ENCODE measurements at regions not wholly inside any gene's neighbourhood (a gene's known extent, or its start where the extent isn't known, plus 50 kb on each side); places are given as distances from the start of the nearest gene placed in this dataset.
"Not testable (repeated sequence)": the region's sequence is repeated elsewhere in the genome, so short reads cannot be mapped to it uniquely, and the experiment has no call there.

DNA sequence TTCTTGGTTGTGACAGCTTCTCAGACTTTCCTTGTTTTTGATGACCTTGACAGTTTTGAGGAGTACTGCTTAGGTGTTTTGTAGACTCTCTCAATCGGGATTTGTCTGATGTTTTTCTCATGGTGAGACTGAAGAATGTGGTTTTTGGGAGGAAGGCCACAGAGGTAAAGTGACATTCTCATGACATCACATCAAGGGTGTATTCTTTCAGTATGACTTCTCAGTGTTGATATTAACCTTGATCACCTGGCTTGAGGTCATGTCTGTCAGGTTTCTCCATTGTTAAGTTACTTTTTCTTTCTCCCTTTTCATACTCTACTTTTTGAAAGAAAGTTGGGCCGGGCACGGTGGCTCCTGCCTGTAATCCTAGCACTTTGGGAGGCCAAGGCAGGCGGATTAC is 269.9 kb downstream of the ZNF37A start:
- peaks cover 17% of the 10 kb centered on the region; the same call in 1 of the 2 replicates for H3K9me3 ChIP-seq (ENCODE audit: insufficient read depth, low read depth, low read length)
- H3K9ac ChIP-seq (ENCODE audit: low read depth, low read length); H3K4me3 ChIP-seq (ENCODE audit: low read length); H3K27me3 ChIP-seq (ENCODE audit: insufficient read depth, low read length); H3K27ac ChIP-seq (ENCODE audit: low read depth, low read length); H3K36me3 ChIP-seq (ENCODE audit: insufficient read depth, low read length); H3K4me1 ChIP-seq (ENCODE audit: insufficient read depth, low read length): not testable (repeated sequence)
- WGBS = 70% methylated on average over 3 of the region's 4 CpGs

DNA sequence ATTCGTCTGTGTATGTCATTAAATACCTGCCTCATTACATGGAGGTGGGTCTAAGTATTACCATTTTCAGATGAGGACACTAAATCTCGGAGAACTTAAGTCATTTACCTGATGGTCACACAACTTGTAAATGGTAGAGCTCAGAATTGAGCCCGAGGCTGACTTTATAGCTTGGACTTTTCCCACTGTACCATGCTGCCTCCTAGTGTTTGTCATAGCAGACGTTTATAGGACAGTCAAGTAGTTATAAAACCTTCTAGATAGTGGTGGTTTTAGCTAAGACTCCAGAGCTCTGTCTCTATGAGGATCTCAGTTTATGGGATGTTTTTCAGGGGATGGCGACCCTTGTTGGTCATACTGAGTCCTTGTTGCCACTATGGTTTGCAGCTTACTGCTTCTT is 271.8 kb downstream of the ZNF37A start:
- not testable (repeated sequence) for H3K9ac ChIP-seq (ENCODE audit: low read depth, low read length); H3K27ac ChIP-seq (ENCODE audit: low read depth, low read length); H3K4me1 ChIP-seq (ENCODE audit: insufficient read depth, low read length); H3K27me3 ChIP-seq (ENCODE audit: insufficient read depth, low read length); H3K4me3 ChIP-seq (ENCODE audit: low read length)
- H3K9me3 ChIP-seq (ENCODE audit: insufficient read depth, low read depth, low read length) = peaks cover 18% of the 10 kb centered on the region; the same call in 1 of the 2 replicates
- WGBS = 61% methylated on average over 5 of the region's 5 CpGs
- H3K36me3 ChIP-seq (ENCODE audit: insufficient read depth, low read length) = peaks cover 12% of the 10 kb centered on the region; the same call in 1 of the 2 replicates

DNA sequence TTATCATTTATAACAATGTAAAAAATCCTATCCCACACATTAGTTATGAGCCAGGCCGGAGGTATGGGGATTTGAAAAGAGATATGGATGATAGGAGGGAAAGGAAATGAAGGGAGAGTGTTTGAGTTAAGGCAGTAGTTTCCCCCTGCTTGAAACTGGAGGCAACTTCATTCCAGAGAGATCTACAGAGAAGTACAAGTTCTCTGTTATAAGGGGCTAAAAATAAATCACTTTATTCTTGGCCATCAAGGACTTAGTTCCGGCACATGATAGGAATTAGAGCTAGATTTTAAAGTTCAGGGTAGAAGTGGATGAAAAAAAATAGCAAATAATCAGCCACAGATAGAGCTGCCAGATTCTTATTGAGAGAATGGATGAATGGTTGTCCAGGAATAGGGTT is 289.7 kb downstream of the ZNF37A start:
- H3K4me3 ChIP-seq (ENCODE audit: low read length); H3K36me3 ChIP-seq (ENCODE audit: insufficient read depth, low read length); H3K27me3 ChIP-seq (ENCODE audit: insufficient read depth, low read length); H3K4me1 ChIP-seq (ENCODE audit: insufficient read depth, low read length); H3K9ac ChIP-seq (ENCODE audit: low read depth, low read length); H3K27ac ChIP-seq (ENCODE audit: low read depth, low read length): not testable (repeated sequence)
- 93% methylated on average over 2 of the region's 2 CpGs for WGBS
- peaks cover 25% of the 10 kb centered on the region; the same call in 1 of the 2 replicates for H3K9me3 ChIP-seq (ENCODE audit: insufficient read depth, low read depth, low read length)

DNA sequence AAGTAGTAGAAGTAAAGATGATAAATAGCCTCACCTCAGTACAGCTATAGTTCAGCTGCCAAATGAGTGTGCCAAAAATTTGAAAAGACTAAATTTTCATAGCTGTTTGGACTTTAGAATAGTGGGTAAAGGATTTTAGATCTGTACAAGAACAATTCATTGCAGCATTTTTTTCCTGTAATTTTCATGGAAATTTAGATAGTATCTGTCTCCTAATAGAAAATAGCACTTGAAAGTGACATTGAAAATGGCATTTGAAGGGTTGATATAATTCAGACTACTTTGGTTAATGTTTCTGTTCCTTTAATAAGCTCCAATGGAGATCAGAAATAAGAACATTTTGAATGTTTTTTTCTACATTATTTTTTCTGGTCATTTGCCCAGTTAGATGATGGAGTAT is 292.7 kb downstream of the ZNF37A start:
- not testable (repeated sequence) for H3K27ac ChIP-seq (ENCODE audit: low read depth, low read length); H3K9ac ChIP-seq (ENCODE audit: low read depth, low read length); H3K4me1 ChIP-seq (ENCODE audit: insufficient read depth, low read length); H3K36me3 ChIP-seq (ENCODE audit: insufficient read depth, low read length); H3K4me3 ChIP-seq (ENCODE audit: low read length); H3K27me3 ChIP-seq (ENCODE audit: insufficient read depth, low read length)
- H3K9me3 ChIP-seq (ENCODE audit: insufficient read depth, low read depth, low read length) = peaks cover 18% of the 10 kb centered on the region; the same call in 1 of the 2 replicates

DNA sequence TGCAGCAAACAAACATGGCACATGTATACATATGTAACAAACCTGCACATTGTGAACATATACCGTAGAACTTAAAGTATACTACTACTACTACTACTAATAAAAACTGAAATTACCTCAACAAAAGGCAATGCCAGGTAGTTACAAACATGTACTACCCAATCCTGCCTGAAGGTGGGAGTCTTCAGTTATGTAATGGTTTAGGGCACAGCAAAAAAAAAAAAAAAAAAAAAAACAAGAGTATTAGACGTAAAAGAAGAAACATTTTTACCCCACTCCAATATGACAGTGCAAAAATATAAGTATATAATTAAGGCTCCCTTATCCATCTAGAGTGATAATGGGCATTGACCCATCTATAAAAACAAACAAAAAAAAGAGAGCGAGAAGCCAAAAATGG is 296.6 kb downstream of the ZNF37A start:
- H3K27me3 ChIP-seq (ENCODE audit: insufficient read depth, low read length); H3K27ac ChIP-seq (ENCODE audit: low read depth, low read length); H3K9me3 ChIP-seq (ENCODE audit: insufficient read depth, low read depth, low read length); H3K36me3 ChIP-seq (ENCODE audit: insufficient read depth, low read length); H3K9ac ChIP-seq (ENCODE audit: low read depth, low read length); H3K4me1 ChIP-seq (ENCODE audit: insufficient read depth, low read length); H3K4me3 ChIP-seq (ENCODE audit: low read length): not testable (repeated sequence)
- WGBS = 95% methylated on average over 2 of the region's 3 CpGs

DNA sequence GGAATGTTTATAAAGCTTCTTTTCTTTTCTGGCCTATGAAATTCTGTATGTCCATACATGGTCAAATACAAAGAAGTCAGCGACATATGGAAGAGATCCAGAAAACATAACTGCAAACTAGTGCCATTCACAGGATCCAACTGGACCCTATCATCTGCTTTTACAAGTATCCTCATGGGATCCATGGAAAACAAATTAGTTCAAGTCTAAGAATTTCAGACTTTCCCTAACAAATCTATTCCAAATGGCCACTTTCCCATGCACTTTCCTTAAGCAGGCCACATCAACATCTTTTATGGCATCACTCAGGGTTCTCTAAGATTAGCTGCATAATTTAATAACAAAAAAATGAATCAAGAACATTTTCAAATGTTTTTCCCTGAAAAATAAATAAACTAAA is 301.3 kb downstream of the ZNF37A start:
- WGBS = no CpG with 5 or more reads among the region's 1 CpG
- not testable (repeated sequence) for H3K4me3 ChIP-seq (ENCODE audit: low read length); H3K36me3 ChIP-seq (ENCODE audit: insufficient read depth, low read length); H3K27me3 ChIP-seq (ENCODE audit: insufficient read depth, low read length); H3K9me3 ChIP-seq (ENCODE audit: insufficient read depth, low read depth, low read length); H3K4me1 ChIP-seq (ENCODE audit: insufficient read depth, low read length); H3K9ac ChIP-seq (ENCODE audit: low read depth, low read length); H3K27ac ChIP-seq (ENCODE audit: low read depth, low read length)

DNA sequence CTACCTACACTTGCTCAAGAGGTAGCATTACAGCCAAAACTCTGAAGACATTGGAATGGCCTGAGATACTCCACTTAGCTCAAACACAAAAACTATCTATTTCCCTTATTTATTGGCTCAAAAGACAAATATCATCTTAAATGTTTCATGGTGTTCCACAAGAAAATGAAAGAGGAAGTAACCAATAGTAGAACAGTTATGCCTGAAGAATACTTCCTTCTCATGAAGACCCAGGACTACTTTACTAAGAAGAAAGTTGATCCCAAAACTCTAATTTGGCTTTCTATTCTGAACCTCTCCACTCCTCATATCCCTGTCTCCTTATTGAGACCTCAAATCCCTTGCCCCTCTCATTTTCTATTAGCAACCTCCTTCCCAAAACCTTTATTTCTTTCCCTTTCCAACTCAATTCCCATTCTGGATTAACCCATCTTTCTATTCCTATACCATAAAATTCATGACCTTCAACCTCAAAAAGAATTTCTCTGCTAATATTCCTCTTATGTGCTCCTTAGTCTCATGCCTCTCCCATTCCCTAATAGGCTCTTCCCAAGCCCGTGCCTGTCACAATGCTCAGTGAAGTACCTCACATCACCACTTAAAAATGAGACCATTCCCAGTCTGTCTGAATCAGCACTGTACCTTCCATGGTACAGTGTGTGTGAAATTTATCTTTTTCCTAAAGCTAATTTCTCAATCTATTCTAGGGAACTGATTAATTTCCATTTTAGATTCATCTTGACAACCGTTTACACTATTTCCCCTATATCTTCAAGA is 302.2 kb downstream of the ZNF37A start:
- H3K4me3 ChIP-seq (ENCODE audit: low read length); H3K4me1 ChIP-seq (ENCODE audit: insufficient read depth, low read length); H3K9me3 ChIP-seq (ENCODE audit: insufficient read depth, low read depth, low read length); H3K27ac ChIP-seq (ENCODE audit: low read depth, low read length); H3K36me3 ChIP-seq (ENCODE audit: insufficient read depth, low read length); H3K9ac ChIP-seq (ENCODE audit: low read depth, low read length); H3K27me3 ChIP-seq (ENCODE audit: insufficient read depth, low read length): not testable (repeated sequence)
- WGBS = 33% methylated on average over 1 of the region's 2 CpGs

DNA sequence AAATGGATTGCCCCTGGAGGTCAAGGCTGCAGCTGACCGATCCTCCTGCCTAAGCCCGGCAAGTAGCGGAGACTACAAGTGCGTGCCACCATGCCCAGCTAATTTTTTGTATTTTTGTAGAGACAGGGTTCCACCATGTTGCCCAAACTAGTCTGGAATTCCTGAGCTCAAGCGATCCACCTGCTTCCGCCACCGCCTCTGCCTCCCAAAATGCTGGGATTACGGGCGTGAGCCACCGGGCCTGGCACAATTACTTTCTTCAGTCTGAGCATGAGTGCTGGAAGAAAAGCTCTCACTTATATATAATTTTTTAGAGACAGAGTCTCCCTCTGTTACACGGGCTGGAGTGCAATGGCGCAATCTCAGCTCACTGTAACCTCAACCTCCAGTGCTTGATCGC is 307.4 kb downstream of the ZNF37A start:
- 94% methylated on average over 12 of the region's 13 CpGs for WGBS
- H3K4me1 ChIP-seq (ENCODE audit: insufficient read depth, low read length); H3K9ac ChIP-seq (ENCODE audit: low read depth, low read length); H3K36me3 ChIP-seq (ENCODE audit: insufficient read depth, low read length); H3K9me3 ChIP-seq (ENCODE audit: insufficient read depth, low read depth, low read length); H3K27me3 ChIP-seq (ENCODE audit: insufficient read depth, low read length); H3K4me3 ChIP-seq (ENCODE audit: low read length); H3K27ac ChIP-seq (ENCODE audit: low read depth, low read length): not testable (repeated sequence)

DNA sequence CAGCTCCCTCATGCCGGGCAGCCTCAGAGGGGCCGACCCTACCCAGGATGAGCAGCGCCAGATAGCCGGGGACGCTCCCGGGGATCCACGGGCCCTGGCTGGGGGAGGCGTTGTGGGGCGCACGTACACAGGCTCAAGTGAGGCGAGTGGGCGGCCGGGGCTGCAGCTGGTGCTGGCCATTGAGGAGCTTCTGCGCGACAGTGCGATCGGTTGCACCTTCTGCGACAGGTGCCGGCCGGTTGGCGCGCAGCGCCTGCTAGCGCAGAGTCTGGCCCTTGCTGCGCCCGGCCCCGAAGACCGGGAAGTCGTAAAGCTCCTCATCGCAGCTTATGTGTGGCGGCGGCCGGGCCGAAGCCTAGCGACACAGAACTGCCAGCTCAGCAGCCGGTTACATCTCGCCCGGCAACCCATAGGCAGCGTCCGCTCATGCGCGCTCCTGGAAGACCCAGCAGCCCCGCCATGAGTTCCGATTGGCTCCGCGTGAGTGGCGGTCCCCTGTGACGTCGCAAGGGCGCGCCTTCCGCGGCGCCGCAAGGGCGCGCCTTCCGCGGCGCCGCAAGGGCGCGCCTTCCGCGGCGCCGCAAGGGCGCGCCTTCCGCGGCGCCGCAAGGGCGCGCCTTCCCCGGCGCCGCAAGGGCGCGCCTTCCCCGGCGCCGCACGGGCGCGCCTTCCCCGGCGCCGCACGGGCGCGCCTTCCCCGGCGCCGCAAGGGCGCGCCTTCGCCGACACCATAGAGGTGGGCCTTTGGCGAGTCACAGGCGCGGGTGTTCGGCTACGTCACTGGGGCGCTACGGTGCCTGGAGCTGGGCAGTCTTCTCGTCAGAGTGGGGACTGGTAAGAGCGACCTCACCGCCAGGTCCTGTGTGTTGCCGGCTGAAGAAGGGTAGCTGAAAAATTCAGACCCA is 308.6 kb downstream of the ZNF37A start:
- Histone ChIP-seq H3K4me3 (ENCODE audit: low read length) (peak overlapping the region; percentile 55), H3K27ac (ENCODE audit: low read depth, low read length) (peak overlapping the region; percentile 81; the same call in 1 of the 2 replicates), H3K9ac (ENCODE audit: low read depth, low read length) (peak overlapping the region; percentile 60)
- not testable (repeated sequence) for H3K9me3 ChIP-seq (ENCODE audit: insufficient read depth, low read depth, low read length); H3K27me3 ChIP-seq (ENCODE audit: insufficient read depth, low read length); H3K4me1 ChIP-seq (ENCODE audit: insufficient read depth, low read length); H3K36me3 ChIP-seq (ENCODE audit: insufficient read depth, low read length)
- 95% methylated on average over 110 of the region's 110 CpGs for WGBS

DNA sequence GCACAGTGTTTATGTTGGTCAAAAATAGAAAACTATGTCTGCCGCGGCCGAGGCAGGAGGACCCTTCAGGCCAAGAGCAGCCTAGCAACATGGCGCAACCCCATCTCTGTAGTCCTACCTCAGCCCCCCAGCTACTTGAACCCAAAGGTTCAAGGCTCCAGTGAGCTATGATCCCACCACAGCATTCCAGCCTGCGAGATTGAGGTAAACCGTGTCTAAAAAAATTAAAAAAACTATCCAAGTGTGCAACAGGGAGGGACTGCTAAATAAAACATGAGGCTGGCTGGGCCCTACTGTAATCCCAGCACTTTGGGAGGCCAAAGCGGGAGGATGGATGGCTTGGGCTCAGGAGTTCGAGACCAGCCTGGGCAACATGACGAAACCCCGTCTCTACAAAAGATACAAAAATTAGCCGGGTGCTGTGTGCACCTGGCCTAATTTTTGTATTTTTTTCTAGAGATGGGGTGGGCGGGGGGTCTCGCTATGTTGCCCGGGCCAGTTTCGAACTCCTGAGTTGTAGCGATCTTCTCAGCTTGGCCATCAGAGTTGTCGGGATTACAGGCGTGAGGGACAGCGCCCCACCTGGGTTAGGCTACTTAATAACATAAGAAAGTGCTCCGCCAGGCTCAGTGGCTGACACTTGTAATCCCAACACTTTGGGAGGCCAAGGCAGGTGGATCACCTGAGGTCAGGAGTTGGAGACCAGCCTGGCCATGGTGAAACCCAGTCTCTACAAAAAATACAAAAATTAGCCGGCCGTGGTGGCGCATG is 309.4 kb downstream of the ZNF37A start:
- H3K4me1 ChIP-seq (ENCODE audit: insufficient read depth, low read length); H3K36me3 ChIP-seq (ENCODE audit: insufficient read depth, low read length); H3K27me3 ChIP-seq (ENCODE audit: insufficient read depth, low read length); H3K9me3 ChIP-seq (ENCODE audit: insufficient read depth, low read depth, low read length): not testable (repeated sequence)
- peak overlapping the region; percentile 81; the same call in 1 of the 2 replicates for H3K27ac ChIP-seq (ENCODE audit: low read depth, low read length)
- peak overlapping the region; percentile 52 for H3K4me3 ChIP-seq (ENCODE audit: low read length)
- H3K9ac ChIP-seq (ENCODE audit: low read depth, low read length) = peak overlapping the region; percentile 47; the same call in 1 of the 2 replicates
- 95% methylated on average over 23 of the region's 23 CpGs for WGBS

DNA sequence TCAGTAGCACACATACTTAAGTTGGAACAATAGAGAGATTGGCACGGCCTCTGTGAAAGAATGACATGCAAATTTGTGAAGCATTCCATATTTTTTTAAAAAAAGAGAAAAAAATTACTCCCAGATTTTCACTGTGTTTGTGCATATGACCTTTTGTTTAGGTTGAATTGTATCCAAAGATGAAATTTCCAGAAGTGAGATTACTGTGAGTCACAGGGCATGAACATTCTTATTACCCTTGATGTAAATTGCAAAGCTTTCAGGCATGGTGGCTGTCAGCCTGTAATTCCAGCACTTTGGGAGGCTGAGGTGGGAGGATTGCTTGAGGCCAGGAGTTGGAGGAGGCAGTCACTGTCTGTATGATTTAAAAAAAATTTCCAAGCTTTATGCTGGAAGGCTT is 329.5 kb downstream of the ZNF37A start:
- not testable (repeated sequence) for H3K36me3 ChIP-seq (ENCODE audit: insufficient read depth, low read length); H3K9me3 ChIP-seq (ENCODE audit: insufficient read depth, low read depth, low read length); H3K4me1 ChIP-seq (ENCODE audit: insufficient read depth, low read length); H3K27ac ChIP-seq (ENCODE audit: low read depth, low read length); H3K27me3 ChIP-seq (ENCODE audit: insufficient read depth, low read length); H3K9ac ChIP-seq (ENCODE audit: low read depth, low read length); H3K4me3 ChIP-seq (ENCODE audit: low read length)
- WGBS = no CpG with 5 or more reads among the region's 1 CpG
